ENCODE measurements at regions not wholly inside any gene's neighbourhood (a gene's known extent, or its start where the extent isn't known, plus 50 kb on each side); places are given as distances from the start of the nearest gene placed in this dataset.

GRCh38 chr14:28113311-28113710, 653.3 kb upstream of the FOXG1 start:
- no peak overlapping the region for H3K4me3 ChIP-seq (ENCODE audit: low read depth, low read length)
- no TSS peak for BruUV-seq (replicated peaks)
- no peaks in the 10 kb centered on the region for H3K27me3 ChIP-seq (replicated peaks; ENCODE audit: control insufficient read depth, insufficient read depth, low read length)
- TF ChIP-seq CTCF (IDR thresholded peaks at IDR 0.05; ENCODE audit: insufficient read depth in 1 of 2, low read depth in 1 of 2, low read length in 1 of 2, severe bottlenecking in 1 of 2, unreplicated experiment in 1 of 2) = no peak
- Mint-ChIP-seq H3K27me3 (ENCODE audit: insufficient read depth, unreplicated experiment) (no peaks in the 10 kb centered on the region), H3K36me3 (ENCODE audit: insufficient read depth, unreplicated experiment) (no peaks in the 10 kb centered on the region), H3K4me3 (ENCODE audit: unreplicated experiment) (no peak overlapping the region), H3K9me3 (ENCODE audit: unreplicated experiment) (no peaks in the 10 kb centered on the region), H3K27ac (ENCODE audit: unreplicated experiment) (no peak overlapping the region), H3K4me1 (ENCODE audit: low read depth, unreplicated experiment) (no peaks in the 10 kb centered on the region)
- H3K36me3 ChIP-seq (ENCODE audit: control insufficient read depth, insufficient read depth, low read length) = no peaks in the 10 kb centered on the region
- ChIA-PET POLR2A (no interaction called here), CTCF (no interaction called here)
- no peak for DNase-seq
- intact Hi-C loops (cut with micrococcal nuclease; ENCODE audit: unreplicated experiment) = no loop called here
- no peaks in the 10 kb centered on the region for H3K9me3 ChIP-seq
- H3K4me1 ChIP-seq = no peaks in the 10 kb centered on the region

- H3K4me3 Mint-ChIP-seq (ENCODE audit: unreplicated experiment) = no peak overlapping the region
- H3K4me1 ChIP-seq = peaks cover 19% of the 10 kb centered on the region
- ChIA-PET POLR2A (no interaction called here), CTCF (no interaction called here)
- no TSS peak for BruUV-seq (replicated peaks)
- intact Hi-C loops (cut with micrococcal nuclease; ENCODE audit: unreplicated experiment) = no loop called here
- no peaks in the 10 kb centered on the region for H3K9me3 Mint-ChIP-seq (ENCODE audit: unreplicated experiment)
- H3K4me1 Mint-ChIP-seq (ENCODE audit: low read depth, unreplicated experiment) = peaks cover 16% of the 10 kb centered on the region
- no peaks in the 10 kb centered on the region for H3K36me3 Mint-ChIP-seq (ENCODE audit: insufficient read depth, unreplicated experiment)
- no peaks in the 10 kb centered on the region for H3K27me3 ChIP-seq (replicated peaks; ENCODE audit: control insufficient read depth, insufficient read depth, low read length)
- no peak overlapping the region for H3K4me3 ChIP-seq (ENCODE audit: low read depth, low read length)
- peak in 1 of 2 experiments; percentile 12 for DNase-seq
- H3K27ac Mint-ChIP-seq (ENCODE audit: unreplicated experiment) = no peak overlapping the region
- TF ChIP-seq CTCF (IDR thresholded peaks at IDR 0.05; ENCODE audit: insufficient read depth in 1 of 2, low read depth in 1 of 2, low read length in 1 of 2, severe bottlenecking in 1 of 2, unreplicated experiment in 1 of 2) = no peak
- no peaks in the 10 kb centered on the region for H3K36me3 ChIP-seq (ENCODE audit: control insufficient read depth, insufficient read depth, low read length)
- H3K27me3 Mint-ChIP-seq (ENCODE audit: insufficient read depth, unreplicated experiment) = no peaks in the 10 kb centered on the region
- H3K9me3 ChIP-seq = no peaks in the 10 kb centered on the region
These were observed 649.9 kb upstream of the FOXG1 start for GRCh38 chr14:28116716-28117115.

- peaks cover 26% of the 10 kb centered on the region for H3K4me1 Mint-ChIP-seq (ENCODE audit: low read depth, unreplicated experiment)
- no peak overlapping the region for H3K4me3 ChIP-seq (ENCODE audit: low read depth, low read length)
- no peaks in the 10 kb centered on the region for H3K27me3 ChIP-seq (replicated peaks; ENCODE audit: control insufficient read depth, insufficient read depth, low read length)
- DNase-seq = no peak
- no peaks in the 10 kb centered on the region for H3K27me3 Mint-ChIP-seq (ENCODE audit: insufficient read depth, unreplicated experiment)
- ChIA-PET POLR2A (no interaction called here), CTCF (no interaction called here)
- no peak overlapping the region for H3K4me3 Mint-ChIP-seq (ENCODE audit: unreplicated experiment)
- BruUV-seq (replicated peaks) = no TSS peak
- no peaks in the 10 kb centered on the region for H3K36me3 Mint-ChIP-seq (ENCODE audit: insufficient read depth, unreplicated experiment)
- no peak for TF ChIP-seq CTCF (IDR thresholded peaks at IDR 0.05; ENCODE audit: insufficient read depth in 1 of 2, low read depth in 1 of 2, low read length in 1 of 2, severe bottlenecking in 1 of 2, unreplicated experiment in 1 of 2)
- peaks cover 23% of the 10 kb centered on the region for H3K4me1 ChIP-seq
- no peaks in the 10 kb centered on the region for H3K36me3 ChIP-seq (ENCODE audit: control insufficient read depth, insufficient read depth, low read length)
- H3K9me3 Mint-ChIP-seq (ENCODE audit: unreplicated experiment) = peaks cover 8% of the 10 kb centered on the region
- H3K27ac Mint-ChIP-seq (ENCODE audit: unreplicated experiment) = no peak overlapping the region
- intact Hi-C loops (cut with micrococcal nuclease; ENCODE audit: unreplicated experiment) = no loop called here
- no peaks in the 10 kb centered on the region for H3K9me3 ChIP-seq
These were observed 646.7 kb upstream of the FOXG1 start for GRCh38 chr14:28119849-28120248.

All from Caco-2 (cell line).